MM.1S (cell line): ENCODE measurements at regions not wholly inside any gene's neighbourhood (a gene's known extent, or its start where the extent isn't known, plus 50 kb on each side); places are given as distances from the start of the nearest gene placed in this dataset.

Experiments used
- CTCF ChIP-seq: fragments of 300-600 bp; sonication (generic); IDR thresholded peaks from 2 replicates; pipeline ENCODE4 v1.5.1; 2016; ENCODE audit warnings: antibody characterized with exemption, low read length, mixed read lengths
- EZH2 ChIP-seq: fragments of 300-600 bp; sonication (generic); optimal IDR thresholded peaks from 2 replicates; pipeline ENCODE3; 2017; ENCODE audit warnings: low read depth, mild to moderate bottlenecking, antibody characterized with exemption, low read length, mixed read lengths

- no peak for TF ChIP-seq CTCF
- no peak for TF ChIP-seq EZH2
Measured at GRCh38 chr10:10120671-10121070, 897.0 kb upstream of the CELF2 start.
